ENCODE measurements at regions not wholly inside any gene's neighbourhood (a gene's known extent, or its start where the extent isn't known, plus 50 kb on each side); places are given as distances from the start of the nearest gene placed in this dataset.
"Not testable (repeated sequence)": the region's sequence is repeated elsewhere in the genome, so short reads cannot be mapped to it uniquely, and the experiment has no call there.

GRCh38 chr11:92111287-92111686 is 113.3 kb upstream of the FAT3 start:
- no peak for DNase-seq (ENCODE audit: low spot score)

- no peak for DNase-seq (ENCODE audit: low spot score)
These were observed 115.2 kb upstream of the FAT3 start for GRCh38 chr11:92109466-92109865.

GRCh38 chr11:92107331-92107730 is 117.3 kb upstream of the FAT3 start:
- DNase-seq (ENCODE audit: low spot score): no peak

- no peak for DNase-seq (ENCODE audit: low spot score)
These were observed 120.3 kb upstream of the FAT3 start for GRCh38 chr11:92104349-92104748.

GRCh38 chr11:92101920-92102319 is 122.7 kb upstream of the FAT3 start:
- DNase-seq (ENCODE audit: low spot score): no peak

- DNase-seq (ENCODE audit: low spot score): no peak
These were observed 125.4 kb upstream of the FAT3 start for GRCh38 chr11:92099183-92099582.

GRCh38 chr11:92098172-92098571 is 126.4 kb upstream of the FAT3 start:
- no peak for DNase-seq (ENCODE audit: low spot score)

GRCh38 chr11:92087725-92088537 is 136.7 kb upstream of the FAT3 start:
- no peak for DNase-seq (ENCODE audit: low spot score)

- DNase-seq (ENCODE audit: low spot score): no peak
These were observed 141.5 kb upstream of the FAT3 start for GRCh38 chr11:92083123-92083522.

- no peak for DNase-seq (ENCODE audit: low spot score)
These were observed 142.0 kb upstream of the FAT3 start for GRCh38 chr11:92082652-92083051.

- not testable (repeated sequence) for DNase-seq (ENCODE audit: low spot score)
These were observed 150.1 kb upstream of the FAT3 start for GRCh38 chr11:92074498-92074897.

- DNase-seq (ENCODE audit: low spot score): no peak
These were observed 153.0 kb upstream of the FAT3 start for GRCh38 chr11:92071660-92072059.

- DNase-seq (ENCODE audit: low spot score): no peak
These were observed 154.4 kb upstream of the FAT3 start for GRCh38 chr11:92070026-92070889.

- DNase-seq (ENCODE audit: low spot score): no peak
These were observed 157.6 kb upstream of the FAT3 start for GRCh38 chr11:92067016-92067415.

- DNase-seq (ENCODE audit: low spot score): no peak
These were observed 163.1 kb upstream of the FAT3 start for GRCh38 chr11:92061456-92062062.

GRCh38 chr11:92057849-92058442 is 166.7 kb upstream of the FAT3 start:
- no peak for DNase-seq (ENCODE audit: low spot score)

GRCh38 chr11:92053216-92053615 is 171.4 kb upstream of the FAT3 start:
- DNase-seq (ENCODE audit: low spot score): no peak

GRCh38 chr11:92050305-92050704 is 174.3 kb upstream of the FAT3 start:
- DNase-seq (ENCODE audit: low spot score): no peak

GRCh38 chr11:92048415-92048814 is 176.2 kb upstream of the FAT3 start:
- no peak for DNase-seq (ENCODE audit: low spot score)

GRCh38 chr11:92046103-92046502 is 178.5 kb upstream of the FAT3 start:
- DNase-seq (ENCODE audit: low spot score): no peak

- no peak for DNase-seq (ENCODE audit: low spot score)
These were observed 179.3 kb upstream of the FAT3 start for GRCh38 chr11:92045301-92045700.

- DNase-seq (ENCODE audit: low spot score): no peak
These were observed 189.1 kb upstream of the FAT3 start for GRCh38 chr11:92035488-92035887.
